PC-3 (cell line): ENCODE measurements at regions not wholly inside any gene's neighbourhood (a gene's known extent, or its start where the extent isn't known, plus 50 kb on each side); places are given as distances from the start of the nearest gene placed in this dataset.

Experiments used
- ATAC-seq: fragments of 200-7000 bp; cut with Tn5 transposase; 2 replicates; pipeline ENCODE4 v1.9.1; 2020; ENCODE audit warnings: mild to moderate bottlenecking, moderate library complexity
- BruUV-seq: library from RNA; stranded (reverse); fragments of 400-500 nt; replicated peaks from 2 replicates; lab custom pipeline; 2021; lab: Mats Ljungman, UMichigan
- CTCF ChIA-PET: fragments of 300-600 bp; sonication (Branson Sonifier 250); formaldehyde crosslinking; loops from one replicate; lab custom pipeline; 2022; ENCODE audit warnings: antibody characterized with exemption; lab: Charles Lee
- POLR2A ChIA-PET: fragments of 300-600 bp; sonication (Branson Sonifier 250); formaldehyde crosslinking; loops from one replicate; lab custom pipeline; 2022; ENCODE audit warnings: antibody characterized with exemption; ENCODE audit not compliant: unreplicated experiment; lab: Charles Lee
- DNase-seq: peaks from one replicate; pipeline ENCODE4 v3.0.0-alpha.2; 2015
- H2AFZ ChIP-seq: fragments of 300-600 bp; sonication (generic); 2 replicates; pipeline ENCODE4 v1.6.0; 2016; ENCODE audit warnings: antibody characterized with exemption, low read length
- H3F3A ChIP-seq: fragments of 300-600 bp; sonication (generic); one replicate; pipeline ENCODE4 v1.6.0; 2017; ENCODE audit warnings: antibody characterized with exemption, low read length, control low read depth, mild to moderate bottlenecking; ENCODE audit not compliant: unreplicated experiment
- H3K27ac ChIP-seq: fragments of 300-600 bp; sonication (generic); 2 replicates; pipeline ENCODE4 v1.5.1; 2016; ENCODE audit warnings: mild to moderate bottlenecking, low read length
- H3K27me3 ChIP-seq: fragments of 300-600 bp; sonication (generic); 2 replicates; pipeline ENCODE4 v1.6.1; 2016; ENCODE audit warnings: low read length, mixed read lengths
- H3K36me3 ChIP-seq: fragments of 300-600 bp; sonication (generic); 2 replicates; pipeline ENCODE4 v1.6.1; 2016; ENCODE audit warnings: low read depth, mixed run types, low read length, mixed read lengths
- H3K4me1 ChIP-seq: fragments of 300-600 bp; sonication (generic); 2 replicates; pipeline ENCODE4 v1.5.1; 2016; ENCODE audit warnings: low read length; ENCODE audit not compliant: insufficient read depth
- H3K4me2 ChIP-seq: fragments of 300-600 bp; sonication (generic); 2 replicates; pipeline ENCODE4 v1.6.0; 2016; ENCODE audit warnings: low read length
- H3K4me3 ChIP-seq: fragments of 300-600 bp; sonication (generic); 2 replicates; pipeline ENCODE4 v1.5.1; 2016; ENCODE audit warnings: mild to moderate bottlenecking, low read length, mixed read lengths
- H3K79me2 ChIP-seq: fragments of 300-600 bp; sonication (generic); 2 replicates; pipeline ENCODE4 v1.6.1; 2017; ENCODE audit warnings: low read length, mixed read lengths
- H3K9ac ChIP-seq: fragments of 300-600 bp; sonication (generic); 2 replicates; pipeline ENCODE4 v1.6.0; 2016; ENCODE audit warnings: mild to moderate bottlenecking, low read length
- H3K9me2 ChIP-seq: fragments of 300-600 bp; sonication (generic); replicated peaks from 2 replicates; pipeline ENCODE4 v1.6.1; 2016; ENCODE audit warnings: mixed run types, low read length, mixed read lengths
- H3K9me3 ChIP-seq: fragments of 300-600 bp; sonication (generic); 2 replicates; pipeline ENCODE4 v1.6.1; 2016; ENCODE audit warnings: low read length, mixed read lengths
- H4K20me1 ChIP-seq: fragments of 300-600 bp; sonication (generic); 2 replicates; pipeline ENCODE4 v1.6.1; 2016; ENCODE audit warnings: low read length, mixed read lengths
- EZH2 ChIP-seq: fragments of 300-600 bp; sonication (generic); IDR thresholded peaks from one replicate; pipeline ENCODE4 v1.6.1; 2017; ENCODE audit warnings: antibody characterized with exemption, mild to moderate bottlenecking, low read length; ENCODE audit not compliant: unreplicated experiment
- EZH2phosphoT487 ChIP-seq: fragments of 300-600 bp; sonication (generic); IDR thresholded peaks from 2 replicates; pipeline ENCODE4 v1.6.1; 2018; ENCODE audit warnings: mild to moderate bottlenecking, antibody characterized with exemption, low read length, borderline replicate concordance
- intact Hi-C: fragments of 100-400 bp; cut with micrococcal nuclease; formaldehyde crosslinking; loops from 2 replicates; pipeline ENCODE4 v1.9.0; 2023
- TF ChIP-seq, protein P1 (sequence below): fragments of 300-600 bp; sonication (generic); conservative IDR thresholded peaks from 2 replicates; pipeline ENCODE4 v1.5.1; 2017; ENCODE audit warnings: antibody characterized with exemption, low read depth, mild to moderate bottlenecking, low read length

DNA sequence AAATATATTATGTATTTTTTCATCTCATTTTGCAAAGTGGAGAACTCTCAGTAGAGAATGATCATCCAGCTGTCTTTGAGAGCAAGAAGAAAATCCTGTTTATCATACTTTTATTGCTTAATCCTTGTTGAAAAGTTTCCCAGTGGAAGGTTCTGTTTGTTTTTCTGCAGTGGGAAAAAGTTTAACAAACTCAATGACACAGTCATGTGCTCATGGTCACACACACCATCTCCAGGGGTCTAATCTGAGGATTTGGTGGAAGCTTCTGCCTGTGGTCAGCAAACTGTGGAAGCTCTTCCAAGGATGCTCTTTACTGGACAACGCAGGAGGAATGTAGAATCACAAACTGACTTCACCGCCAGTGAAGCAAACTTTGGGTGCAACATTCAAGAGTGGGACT, 1003.9 kb downstream of the SORCS3 start:
- Histone ChIP-seq H3K4me1 (no peaks in the 10 kb centered on the region), H3K9me2 (no peaks in the 10 kb centered on the region), H3K4me3 (no peak overlapping the region), H2AFZ (no peak overlapping the region), H3F3A (no peaks in the 10 kb centered on the region), H3K36me3 (no peaks in the 10 kb centered on the region), H3K9me3 (no peaks in the 10 kb centered on the region), H3K79me2 (no peaks in the 10 kb centered on the region), H3K9ac (no peak overlapping the region), H3K27ac (no peak overlapping the region), H4K20me1 (no peaks in the 10 kb centered on the region), H3K27me3 (no peaks in the 10 kb centered on the region), H3K4me2 (no peak overlapping the region)
- intact Hi-C loops, result no loop called here
- no TSS peak for BruUV-seq
- no peak for TF ChIP-seq EZH2
- CTCF ChIA-PET, result no interaction called here
- ATAC-seq (no peak), DNase-seq (no peak)
- POLR2A ChIA-PET, result no interaction called here

DNA sequence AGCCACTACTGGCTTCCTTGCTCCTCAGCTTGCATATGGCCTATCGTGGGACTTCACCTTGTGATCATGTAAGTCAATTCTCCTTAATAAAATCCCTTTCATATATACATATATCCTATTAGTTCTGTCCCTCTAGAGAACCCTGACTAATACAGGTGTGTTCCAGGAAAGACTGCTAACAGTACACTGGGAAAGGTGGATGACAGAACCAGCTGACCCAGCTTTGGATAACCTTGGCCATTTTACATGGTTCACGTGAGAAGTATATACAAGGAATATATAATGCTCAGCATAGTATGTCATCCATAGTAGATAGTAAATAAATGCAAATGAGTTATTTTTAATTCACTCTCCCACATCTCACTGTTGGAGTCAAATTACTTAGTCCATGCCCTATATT, 1003.5 kb downstream of the SORCS3 start:
- Histone ChIP-seq H3K4me3 (no peak overlapping the region), H3F3A (no peaks in the 10 kb centered on the region), H3K36me3 (no peaks in the 10 kb centered on the region), H2AFZ (no peak overlapping the region), H3K79me2 (no peaks in the 10 kb centered on the region), H3K4me1 (no peaks in the 10 kb centered on the region), H3K9me3 (no peaks in the 10 kb centered on the region), H3K9ac (no peak overlapping the region), H3K27ac (no peak overlapping the region), H3K9me2 (no peaks in the 10 kb centered on the region), H3K4me2 (no peak overlapping the region), H3K27me3 (no peaks in the 10 kb centered on the region), H4K20me1 (no peaks in the 10 kb centered on the region)
- no peak for TF ChIP-seq EZH2
- TF ChIP-seq, protein P1, sequence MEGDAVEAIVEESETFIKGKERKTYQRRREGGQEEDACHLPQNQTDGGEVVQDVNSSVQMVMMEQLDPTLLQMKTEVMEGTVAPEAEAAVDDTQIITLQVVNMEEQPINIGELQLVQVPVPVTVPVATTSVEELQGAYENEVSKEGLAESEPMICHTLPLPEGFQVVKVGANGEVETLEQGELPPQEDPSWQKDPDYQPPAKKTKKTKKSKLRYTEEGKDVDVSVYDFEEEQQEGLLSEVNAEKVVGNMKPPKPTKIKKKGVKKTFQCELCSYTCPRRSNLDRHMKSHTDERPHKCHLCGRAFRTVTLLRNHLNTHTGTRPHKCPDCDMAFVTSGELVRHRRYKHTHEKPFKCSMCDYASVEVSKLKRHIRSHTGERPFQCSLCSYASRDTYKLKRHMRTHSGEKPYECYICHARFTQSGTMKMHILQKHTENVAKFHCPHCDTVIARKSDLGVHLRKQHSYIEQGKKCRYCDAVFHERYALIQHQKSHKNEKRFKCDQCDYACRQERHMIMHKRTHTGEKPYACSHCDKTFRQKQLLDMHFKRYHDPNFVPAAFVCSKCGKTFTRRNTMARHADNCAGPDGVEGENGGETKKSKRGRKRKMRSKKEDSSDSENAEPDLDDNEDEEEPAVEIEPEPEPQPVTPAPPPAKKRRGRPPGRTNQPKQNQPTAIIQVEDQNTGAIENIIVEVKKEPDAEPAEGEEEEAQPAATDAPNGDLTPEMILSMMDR, result no peak
- TF ChIP-seq EZH2phosphoT487, result no peak
- POLR2A ChIA-PET, result no interaction called here
- intact Hi-C loops, result no loop called here
- no peak for ATAC-seq
- CTCF ChIA-PET, result no interaction called here
- BruUV-seq, result no TSS peak
- DNase-seq, result no peak

DNA sequence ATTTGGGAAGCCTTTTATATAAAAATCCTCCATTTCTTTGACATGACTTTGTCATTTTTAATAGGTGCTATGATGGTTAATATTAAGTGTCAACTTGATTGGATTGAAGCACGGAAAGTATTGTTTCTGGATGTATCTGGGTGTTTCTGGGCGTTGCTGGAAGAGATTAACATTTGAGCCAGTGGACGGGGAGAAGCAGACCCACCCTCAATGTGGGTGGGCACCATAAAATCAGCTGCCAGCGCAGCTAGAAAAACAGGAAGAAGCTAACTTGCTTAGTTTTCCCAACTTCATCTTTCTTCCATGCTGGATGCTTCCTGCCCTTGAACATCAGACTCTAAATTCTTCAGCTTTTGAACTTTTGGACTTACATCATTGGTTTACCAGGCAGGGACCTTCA, 1003.0 kb downstream of the SORCS3 start:
- Histone ChIP-seq H2AFZ (no peak overlapping the region), H3K27me3 (no peaks in the 10 kb centered on the region), H4K20me1 (no peaks in the 10 kb centered on the region), H3K9ac (no peak overlapping the region), H3K4me1 (no peaks in the 10 kb centered on the region), H3K4me3 (no peak overlapping the region), H3F3A (no peaks in the 10 kb centered on the region), H3K9me2 (no peaks in the 10 kb centered on the region), H3K27ac (no peak overlapping the region), H3K79me2 (no peaks in the 10 kb centered on the region), H3K9me3 (no peaks in the 10 kb centered on the region), H3K4me2 (no peak overlapping the region), H3K36me3 (no peaks in the 10 kb centered on the region)
- no TSS peak for BruUV-seq
- intact Hi-C loops, result no loop called here
- ATAC-seq, result no peak
- no peak for DNase-seq
- TF ChIP-seq, protein P1, result no peak
- TF ChIP-seq EZH2phosphoT487, result no peak
- POLR2A ChIA-PET, result no interaction called here
- CTCF ChIA-PET, result no interaction called here
